ENCODE measurements at regions not wholly inside any gene's neighbourhood (a gene's known extent, or its start where the extent isn't known, plus 50 kb on each side); places are given as distances from the start of the nearest gene placed in this dataset.

GRCh38 chr6:105907991-105908390 lies 178.1 kb upstream of the PRDM1 start:
- Histone ChIP-seq H3K79me2 (ENCODE audit: insufficient read depth, low read length) (no peaks in the 10 kb centered on the region), H3K4me1 (ENCODE audit: control insufficient read depth in 1 of 2, insufficient read depth in 2 of 2, low read length in 2 of 2) (peaks cover 42 to 43% of the 10 kb centered on the region in 2 donors), H4K20me1 (ENCODE audit: insufficient read depth, low read length) (no peaks in the 10 kb centered on the region), H2AFZ (ENCODE audit: insufficient read depth, low read depth, low read length, poor library complexity, severe bottlenecking) (no peak overlapping the region), H3K4me2 (replicated peaks; ENCODE audit: extremely low read depth, low read length, poor library complexity, severe bottlenecking) (no peak overlapping the region), H3K27ac (ENCODE audit: low read depth in 1 of 2, low read length in 2 of 2) (peak overlapping the region in 1 of 2 donors; percentile 72), H3K9me3 (replicated peaks in 1 of 2; ENCODE audit: control insufficient read depth in 1 of 2, insufficient read depth in 1 of 2, low read length in 2 of 2) (no peaks in the 10 kb centered on the region), H3K4me3 (replicated peaks in 1 of 3; ENCODE audit: low read depth in 2 of 3, low read length in 3 of 3) (peak overlapping the region in 1 of 3 experiments; percentile 12), H3K27me3 (ENCODE audit: control insufficient read depth in 2 of 2, insufficient read depth in 2 of 2, low read length in 2 of 2) (no peaks in the 10 kb centered on the region), H3K9ac (ENCODE audit: insufficient read depth, low read length, poor library complexity, severe bottlenecking) (no peak overlapping the region), H3K36me3 (replicated peaks in 1 of 2; ENCODE audit: control insufficient read depth in 1 of 2, insufficient read depth in 2 of 2, low read length in 2 of 2) (no peaks in the 10 kb centered on the region)
- no peak for DNase-seq
- TF ChIP-seq, protein P1, sequence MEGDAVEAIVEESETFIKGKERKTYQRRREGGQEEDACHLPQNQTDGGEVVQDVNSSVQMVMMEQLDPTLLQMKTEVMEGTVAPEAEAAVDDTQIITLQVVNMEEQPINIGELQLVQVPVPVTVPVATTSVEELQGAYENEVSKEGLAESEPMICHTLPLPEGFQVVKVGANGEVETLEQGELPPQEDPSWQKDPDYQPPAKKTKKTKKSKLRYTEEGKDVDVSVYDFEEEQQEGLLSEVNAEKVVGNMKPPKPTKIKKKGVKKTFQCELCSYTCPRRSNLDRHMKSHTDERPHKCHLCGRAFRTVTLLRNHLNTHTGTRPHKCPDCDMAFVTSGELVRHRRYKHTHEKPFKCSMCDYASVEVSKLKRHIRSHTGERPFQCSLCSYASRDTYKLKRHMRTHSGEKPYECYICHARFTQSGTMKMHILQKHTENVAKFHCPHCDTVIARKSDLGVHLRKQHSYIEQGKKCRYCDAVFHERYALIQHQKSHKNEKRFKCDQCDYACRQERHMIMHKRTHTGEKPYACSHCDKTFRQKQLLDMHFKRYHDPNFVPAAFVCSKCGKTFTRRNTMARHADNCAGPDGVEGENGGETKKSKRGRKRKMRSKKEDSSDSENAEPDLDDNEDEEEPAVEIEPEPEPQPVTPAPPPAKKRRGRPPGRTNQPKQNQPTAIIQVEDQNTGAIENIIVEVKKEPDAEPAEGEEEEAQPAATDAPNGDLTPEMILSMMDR (IDR thresholded peaks at IDR 0.05), result no peak
- H3K27ac Mint-ChIP-seq, result peak overlapping the region in 6 of 7 donors; percentile 11 to 85 (median 70)
- H3K4me1 Mint-ChIP-seq, result peaks cover 49% of the 10 kb centered on the region
- H3K27me3 Mint-ChIP-seq (ENCODE audit: low read depth in 3 of 3), result peaks cover 0 to 4% (median 0%) of the 10 kb centered on the region in 3 donors
- intact Hi-C loops (cut with micrococcal nuclease), result no loop called here
- no peak overlapping the region for H3K4me3 Mint-ChIP-seq
- WGBS (ENCODE audit: insufficient coverage), result 40% methylated on average over 1 of the region's 5 CpGs
- H3K9me3 Mint-ChIP-seq, result peaks cover 0 to 2% (median 0%) of the 10 kb centered on the region in 7 donors
- H3K36me3 Mint-ChIP-seq, result no peaks in the 10 kb centered on the region

- no peaks in the 10 kb centered on the region for H3K36me3 Mint-ChIP-seq
- Histone ChIP-seq H3K36me3 (replicated peaks in 1 of 2; ENCODE audit: control insufficient read depth in 1 of 2, insufficient read depth in 2 of 2, low read length in 2 of 2) (no peaks in the 10 kb centered on the region), H3K9ac (ENCODE audit: insufficient read depth, low read length, poor library complexity, severe bottlenecking) (no peak overlapping the region), H3K79me2 (ENCODE audit: insufficient read depth, low read length) (no peaks in the 10 kb centered on the region), H4K20me1 (ENCODE audit: insufficient read depth, low read length) (no peaks in the 10 kb centered on the region), H3K4me3 (replicated peaks in 1 of 3; ENCODE audit: low read depth in 2 of 3, low read length in 3 of 3) (no peak overlapping the region), H3K9me3 (replicated peaks in 1 of 2; ENCODE audit: control insufficient read depth in 1 of 2, insufficient read depth in 1 of 2, low read length in 2 of 2) (no peaks in the 10 kb centered on the region), H3K27ac (ENCODE audit: low read depth in 1 of 2, low read length in 2 of 2) (peak overlapping the region in 1 of 2 donors; percentile 3), H3K27me3 (ENCODE audit: control insufficient read depth in 2 of 2, insufficient read depth in 2 of 2, low read length in 2 of 2) (no peaks in the 10 kb centered on the region), H3K4me1 (ENCODE audit: control insufficient read depth in 1 of 2, insufficient read depth in 2 of 2, low read length in 2 of 2) (peaks cover 42 to 43% of the 10 kb centered on the region in 2 donors), H2AFZ (ENCODE audit: insufficient read depth, low read depth, low read length, poor library complexity, severe bottlenecking) (no peak overlapping the region), H3K4me2 (replicated peaks; ENCODE audit: extremely low read depth, low read length, poor library complexity, severe bottlenecking) (no peak overlapping the region)
- 0% methylated on average over 2 of the region's 2 CpGs for WGBS (ENCODE audit: insufficient coverage)
- peak in 1 of 3 donors; percentile 54 for DNase-seq
- no peak overlapping the region for H3K4me3 Mint-ChIP-seq
- TF ChIP-seq, protein P1 (IDR thresholded peaks at IDR 0.05), result no peak
- peak overlapping the region in 3 of 7 donors; percentile 15 to 68 (median 27) for H3K27ac Mint-ChIP-seq
- H3K9me3 Mint-ChIP-seq, result peaks cover 0 to 2% (median 0%) of the 10 kb centered on the region in 7 donors
- intact Hi-C loops (cut with micrococcal nuclease), result no loop called here
- H3K27me3 Mint-ChIP-seq (ENCODE audit: low read depth in 3 of 3), result peaks cover 0 to 3% (median 0%) of the 10 kb centered on the region in 3 donors
- H3K4me1 Mint-ChIP-seq, result peaks cover 49% of the 10 kb centered on the region
Measured at GRCh38 chr6:105907301-105907700, 178.8 kb upstream of the PRDM1 start.
